HepG2 (cell line): ENCODE measurements at regions not wholly inside any gene's neighbourhood (a gene's known extent, or its start where the extent isn't known, plus 50 kb on each side); places are given as distances from the start of the nearest gene placed in this dataset.

Experiments used
- ATAC-seq: fragments of 200-7000 bp; cut with Tn5 transposase; 3 replicates; pipeline ENCODE4 v1.9.1; 2020; ENCODE audit warnings: mild to moderate bottlenecking, moderate library complexity
- BruUV-seq: library from RNA; stranded (reverse); fragments of 400-500 nt; replicated peaks from 2 replicates; lab custom pipeline; 2021; lab: Mats Ljungman, UMichigan
- CTCF ChIA-PET: fragments of 300-600 bp; formaldehyde crosslinking; extraction: SDS; loops from one replicate; lab custom pipeline; 2021; ENCODE audit warnings: low total read pairs, inconsistent platforms, low intra/inter-chr PET ratio; lab: Yijun Ruan, JAX
- POLR2A ChIA-PET: fragments of 350-600 bp; sonication (Branson Sonifier 250); formaldehyde crosslinking; loops from one replicate; lab custom pipeline; 2020; ENCODE audit warnings: antibody characterized with exemption, inconsistent platforms; lab: Yijun Ruan, JAX
- DNase-seq: peaks from one replicate; pipeline ENCODE4 v3.0.0-alpha.2; 2015; ENCODE audit warnings: low spot score
- FAIRE-seq: peaks from 3 replicates; lab custom pipeline; 2011; peaks lifted over from hg19 to GRCh38; lab: Jason Lieb, UNC
- H2AFZ ChIP-seq: one replicate; pipeline ENCODE4 v1.6.1; 2011; ENCODE audit warnings: low read length, inconsistent platforms
- H3K27ac ChIP-seq: fragments of 300-600 bp; 3 replicates; pipeline ENCODE4 v1.8.0; 2011; ENCODE audit warnings: mixed run types, mild to moderate bottlenecking, mixed read lengths, low read length, inconsistent platforms; ENCODE audit not compliant: insufficient read depth; ENCODE audit errors: extremely low read length
- H3K27me3 ChIP-seq, 2 experiments: fragments of 200-600 bp in 1 of 2; 2 replicates in 1 of 2; 3 replicates in 1 of 2; pipeline versions ENCODE4 v1.6.0 to v1.8.0; 2011; ENCODE audit warnings: low read length in 2 of 2, mild to moderate bottlenecking in 2 of 2, moderate library complexity in 2 of 2, inconsistent platforms in 1 of 2; ENCODE audit not compliant: insufficient read depth in 2 of 2, control insufficient read depth in 1 of 2
- H3K36me3 ChIP-seq, 2 experiments: fragments of 200-600 bp in 1 of 2; replicated peaks in 1 of 2; 2 replicates in 1 of 2; 3 replicates in 1 of 2; pipeline versions ENCODE4 v1.5.1 to v1.8.0; 2011; ENCODE audit warnings: low read length in 2 of 2, inconsistent platforms in 1 of 2; ENCODE audit not compliant: insufficient read depth in 2 of 2, control insufficient read depth in 1 of 2
- H3K4me1 ChIP-seq: 2 replicates; pipeline ENCODE4 v1.5.1; 2012; ENCODE audit warnings: low read length, inconsistent platforms; ENCODE audit not compliant: insufficient read depth
- H3K4me2 ChIP-seq: 2 replicates; pipeline ENCODE4 v1.6.0; 2011; ENCODE audit warnings: low read depth, low read length, inconsistent platforms
- H3K4me3 ChIP-seq, 3 experiments: fragments of 200-600 bp in 1 of 3; sonication (generic), shearing (Covaris generic) in 1 of 3; replicated peaks in 1 of 3; 2 replicates each; pipeline ENCODE4 v1.5.1; 2011 to 2016; ENCODE audit warnings: low read length in 3 of 3, inconsistent platforms in 2 of 3, low read depth in 2 of 3, mild to moderate bottlenecking in 2 of 3, control low read depth in 1 of 3, mixed read lengths in 1 of 3; ENCODE audit not compliant: insufficient read depth in 1 of 3
- H3K79me2 ChIP-seq: one replicate; pipeline ENCODE4 v1.6.1; 2011; ENCODE audit warnings: low read length, inconsistent platforms; ENCODE audit not compliant: insufficient read depth
- H3K9ac ChIP-seq: 2 replicates; pipeline ENCODE4 v1.6.0; 2011; ENCODE audit warnings: mild to moderate bottlenecking, low read depth, low read length, inconsistent platforms; ENCODE audit not compliant: insufficient read depth
- H3K9me3 ChIP-seq: 2 replicates; pipeline ENCODE4 v1.5.1; 2012; ENCODE audit warnings: mild to moderate bottlenecking, low read length
- H4K20me1 ChIP-seq: 2 replicates; pipeline ENCODE4 v1.6.0; 2011; ENCODE audit warnings: inconsistent platforms, mild to moderate bottlenecking, low read length, moderate library complexity; ENCODE audit not compliant: insufficient read depth
- BORCS8-MEF2B ChIP-seq: sonication (generic); formaldehyde crosslinking; IDR thresholded peaks from 2 replicates; pipeline ENCODE4 v1.8.0; 2022; ENCODE audit warnings: mild to moderate bottlenecking, missing genetic modification reagents
- DNMT1 ChIP-seq: sonication (generic); formaldehyde crosslinking; IDR thresholded peaks from 2 replicates; pipeline ENCODE4 v1.5.1; 2020; ENCODE audit warnings: mild to moderate bottlenecking, missing genetic modification reagents
- GATA4 ChIP-seq: sonication (generic); IDR thresholded peaks from 2 replicates; pipeline ENCODE4 v1.6.1; 2016; ENCODE audit warnings: antibody characterized with exemption, low read depth, borderline replicate concordance
- NCOR1 ChIP-seq: fragments of 200-600 bp; sonication (generic); IDR thresholded peaks from 2 replicates; pipeline ENCODE4 v1.7.0; 2017; ENCODE audit warnings: antibody characterized with exemption, low read length, borderline replicate concordance
- NKX3-1 ChIP-seq: sonication (generic); formaldehyde crosslinking; IDR thresholded peaks from 2 replicates; pipeline ENCODE4 v1.5.0; 2020; ENCODE audit warnings: missing genetic modification reagents
- NPAS2 ChIP-seq: sonication (generic); formaldehyde crosslinking; IDR thresholded peaks from 2 replicates; pipeline ENCODE4 v1.8.0; 2022; ENCODE audit warnings: mild to moderate bottlenecking, missing genetic modification reagents, borderline replicate concordance
- WGBS: methylation state at CpG from one replicate; pipeline ENCODE4 v1.1.6; 2017; ENCODE audit warnings: low lambda C conversion rate; 5-methylcytosine and 5-hydroxymethylcytosine counted together
- in situ Hi-C: cut with HindIII; loops from 2 replicates; pipeline ENCODE4 v1.10.0; 2017; ENCODE audit warnings: low pct_unique_long_range_greater_than_20kb; ENCODE audit not compliant: extremely low pct_ligation_motif_present
- intact Hi-C: fragments of 100-400 bp; cut with micrococcal nuclease; formaldehyde crosslinking; loops from one replicate; pipeline ENCODE4 v1.10.0; 2022; ENCODE audit not compliant: unreplicated experiment
- TF ChIP-seq, protein P1 (sequence below): sonication (generic); formaldehyde crosslinking; IDR thresholded peaks from 2 replicates; pipeline ENCODE4 v1.4.0; 2020; ENCODE audit warnings: missing genetic modification reagents
- TF ChIP-seq, protein P2 (sequence below): fragments of 450-650 bp; IDR thresholded peaks from 2 replicates; pipeline ENCODE4 v1.6.1; 2017; ENCODE audit warnings: mild to moderate bottlenecking

DNA sequence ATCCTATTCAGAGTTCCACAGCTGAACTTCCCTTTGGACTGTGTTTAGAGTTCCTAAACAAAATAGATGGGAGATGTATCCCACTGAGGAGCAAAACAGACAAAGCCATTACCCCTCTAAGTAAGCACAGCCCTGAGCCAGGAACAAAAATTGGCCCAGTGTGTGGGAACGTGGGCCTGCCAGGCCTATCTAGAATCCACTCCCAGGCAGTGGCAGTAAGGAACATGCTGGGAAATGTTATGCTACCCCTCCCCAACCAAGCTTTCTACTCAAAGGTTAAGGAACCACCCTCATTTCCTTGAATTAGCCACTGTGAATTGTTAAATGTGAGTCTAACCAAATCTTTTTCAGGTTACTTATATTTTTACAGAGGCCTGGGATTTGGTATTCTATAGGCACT is 405.1 kb upstream of the PTGER4 start (continued):
- TF ChIP-seq GATA4 (no peak), NPAS2 (no peak), DNMT1 (no peak), NCOR1 (no peak)
- TF ChIP-seq, protein P1, sequence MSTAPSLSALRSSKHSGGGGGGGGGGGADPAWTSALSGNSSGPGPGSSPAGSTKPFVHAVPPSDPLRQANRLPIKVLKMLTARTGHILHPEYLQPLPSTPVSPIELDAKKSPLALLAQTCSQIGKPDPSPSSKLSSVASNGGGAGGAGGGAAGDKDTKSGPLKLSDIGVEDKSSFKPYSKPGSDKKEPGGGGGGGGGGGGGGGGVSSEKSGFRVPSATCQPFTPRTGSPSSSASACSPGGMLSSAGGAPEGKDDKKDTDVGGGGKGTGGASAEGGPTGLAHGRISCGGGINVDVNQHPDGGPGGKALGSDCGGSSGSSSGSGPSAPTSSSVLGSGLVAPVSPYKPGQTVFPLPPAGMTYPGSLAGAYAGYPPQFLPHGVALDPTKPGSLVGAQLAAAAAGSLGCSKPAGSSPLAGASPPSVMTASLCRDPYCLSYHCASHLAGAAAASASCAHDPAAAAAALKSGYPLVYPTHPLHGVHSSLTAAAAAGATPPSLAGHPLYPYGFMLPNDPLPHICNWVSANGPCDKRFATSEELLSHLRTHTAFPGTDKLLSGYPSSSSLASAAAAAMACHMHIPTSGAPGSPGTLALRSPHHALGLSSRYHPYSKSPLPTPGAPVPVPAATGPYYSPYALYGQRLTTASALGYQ (CRISPR knock-in tag): no peak

DNA sequence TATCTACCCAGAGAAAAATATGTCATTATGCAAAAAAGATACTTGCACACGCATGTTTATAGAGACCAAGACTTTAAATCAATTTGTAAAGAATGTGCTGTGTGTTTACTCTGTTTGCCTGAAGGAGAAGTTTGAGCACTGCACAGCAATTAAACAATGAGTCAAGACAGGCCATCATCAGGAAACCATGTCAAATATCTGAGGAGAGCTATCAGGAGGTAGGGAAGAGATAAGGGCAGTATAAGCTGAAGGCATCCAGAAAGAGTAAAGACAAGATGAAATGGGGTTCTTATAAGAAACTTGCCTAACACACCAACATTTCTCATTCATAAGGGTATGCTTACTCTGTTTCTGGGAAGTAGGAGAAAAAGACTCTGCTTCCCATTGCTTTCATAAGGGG is 405.8 kb upstream of the PTGER4 start:
- no peak overlapping the region for H2AFZ ChIP-seq
- BruUV-seq: no TSS peak
- no peaks in the 10 kb centered on the region for H4K20me1 ChIP-seq
- no peaks in the 10 kb centered on the region for H3K4me1 ChIP-seq
- DNase-seq: no peak
- ChIA-PET CTCF (no interaction called here), POLR2A (no interaction called here)
- H3K4me3 ChIP-seq: no peak overlapping the region
- H3K27me3 ChIP-seq: no peaks in the 10 kb centered on the region
- 45% methylated on average over 1 of the region's 1 CpG for WGBS
- no peak for TF ChIP-seq NKX3-1 (CRISPR knock-in tag)
- TF ChIP-seq BORCS8-MEF2B (CRISPR knock-in tag): no peak
- TF ChIP-seq, protein P2, sequence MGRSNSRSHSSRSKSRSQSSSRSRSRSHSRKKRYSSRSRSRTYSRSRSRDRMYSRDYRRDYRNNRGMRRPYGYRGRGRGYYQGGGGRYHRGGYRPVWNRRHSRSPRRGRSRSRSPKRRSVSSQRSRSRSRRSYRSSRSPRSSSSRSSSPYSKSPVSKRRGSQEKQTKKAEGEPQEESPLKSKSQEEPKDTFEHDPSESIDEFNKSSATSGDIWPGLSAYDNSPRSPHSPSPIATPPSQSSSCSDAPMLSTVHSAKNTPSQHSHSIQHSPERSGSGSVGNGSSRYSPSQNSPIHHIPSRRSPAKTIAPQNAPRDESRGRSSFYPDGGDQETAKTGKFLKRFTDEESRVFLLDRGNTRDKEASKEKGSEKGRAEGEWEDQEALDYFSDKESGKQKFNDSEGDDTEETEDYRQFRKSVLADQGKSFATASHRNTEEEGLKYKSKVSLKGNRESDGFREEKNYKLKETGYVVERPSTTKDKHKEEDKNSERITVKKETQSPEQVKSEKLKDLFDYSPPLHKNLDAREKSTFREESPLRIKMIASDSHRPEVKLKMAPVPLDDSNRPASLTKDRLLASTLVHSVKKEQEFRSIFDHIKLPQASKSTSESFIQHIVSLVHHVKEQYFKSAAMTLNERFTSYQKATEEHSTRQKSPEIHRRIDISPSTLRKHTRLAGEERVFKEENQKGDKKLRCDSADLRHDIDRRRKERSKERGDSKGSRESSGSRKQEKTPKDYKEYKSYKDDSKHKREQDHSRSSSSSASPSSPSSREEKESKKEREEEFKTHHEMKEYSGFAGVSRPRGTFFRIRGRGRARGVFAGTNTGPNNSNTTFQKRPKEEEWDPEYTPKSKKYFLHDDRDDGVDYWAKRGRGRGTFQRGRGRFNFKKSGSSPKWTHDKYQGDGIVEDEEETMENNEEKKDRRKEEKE: no peak
- H3K4me2 ChIP-seq: no peak overlapping the region
- FAIRE-seq: no peak
- H3K9me3 ChIP-seq: no peaks in the 10 kb centered on the region
- no peak for ATAC-seq
- in situ Hi-C loops (no loop called here), intact Hi-C loops (no loop called here)
- no peaks in the 10 kb centered on the region for H3K79me2 ChIP-seq
- H3K27ac ChIP-seq: no peak overlapping the region
- no peaks in the 10 kb centered on the region for H3K36me3 ChIP-seq
- no peak overlapping the region for H3K9ac ChIP-seq
